GM18951 (cell line): ENCODE measurements at regions not wholly inside any gene's neighbourhood (a gene's known extent, or its start where the extent isn't known, plus 50 kb on each side); places are given as distances from the start of the nearest gene placed in this dataset.
"Not testable (repeated sequence)": the region's sequence is repeated elsewhere in the genome, so short reads cannot be mapped to it uniquely, and the experiment has no call there.

Source experiments
- POLR2A ChIP-seq: IDR thresholded peaks from 4 replicates; pipeline ENCODE4 v1.6.1; 2011; ENCODE audit warnings: mild to moderate bottlenecking; ENCODE audit not compliant: insufficient read length, insufficient read depth; ENCODE audit errors: extremely low read depth
- in situ Hi-C: fragments of 300-500 bp; cut with MboI; formaldehyde crosslinking; loops from one replicate; pipeline ENCODE4 v1.12.0; 2022; ENCODE audit warnings: low sequenced_read_pairs, mixed read lengths, inconsistent platforms; ENCODE audit not compliant: unreplicated experiment

GRCh38 chr10:78096486-78096885, 62.8 kb downstream of the RPS24 start:
- in situ Hi-C loops, result not testable (repeated sequence)

DNA sequence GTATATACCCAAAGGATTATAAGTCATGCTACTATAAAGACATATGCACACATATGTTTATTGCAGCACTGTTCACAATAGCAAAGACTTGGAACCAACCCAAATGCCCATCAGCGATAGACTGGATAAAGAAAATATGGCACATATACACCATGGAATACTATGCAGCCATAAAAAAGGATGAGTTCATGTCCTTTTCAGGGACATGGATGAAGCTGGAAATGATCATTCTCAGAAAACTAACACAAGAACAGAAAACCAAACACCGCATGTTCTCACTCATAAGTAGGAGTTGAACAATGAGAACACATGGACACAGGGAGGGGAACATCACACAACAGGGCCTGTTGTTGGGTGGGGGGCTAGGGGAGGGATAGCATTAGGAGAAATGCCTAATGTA, 68.9 kb downstream of the RPS24 start:
- in situ Hi-C loops, result not testable (repeated sequence)

- TF ChIP-seq POLR2A, result no peak
- in situ Hi-C loops, result no loop called here
Measured at GRCh38 chr10:78109210-78109609, 75.5 kb downstream of the RPS24 start.

- in situ Hi-C loops, result no loop called here
- no peak for TF ChIP-seq POLR2A
Measured at GRCh38 chr10:78115135-78115853, 81.6 kb downstream of the RPS24 start.

- no peak for TF ChIP-seq POLR2A
- in situ Hi-C loops, result no loop called here
Measured at GRCh38 chr10:78116361-78116760, 82.7 kb downstream of the RPS24 start.

DNA sequence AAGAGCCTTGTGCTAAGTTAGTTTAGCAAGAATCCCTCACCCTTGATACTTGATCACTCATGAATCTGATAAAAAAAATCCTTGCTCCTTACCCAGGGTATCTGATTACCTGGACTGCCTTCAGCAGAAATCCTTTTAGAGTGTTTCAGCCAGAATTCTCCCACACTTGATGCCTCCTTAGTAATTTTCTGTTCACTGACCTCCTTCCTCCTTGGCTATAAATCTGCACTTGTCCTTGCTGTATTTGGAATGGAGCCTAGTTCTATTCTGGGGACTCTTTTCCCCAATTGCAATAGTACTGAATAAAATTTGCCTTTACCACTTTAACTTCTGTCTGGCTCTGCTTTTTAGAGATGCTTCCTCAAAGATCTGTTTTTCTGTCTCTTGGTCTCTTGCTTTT, 84.9 kb downstream of the RPS24 start:
- in situ Hi-C loops, result no loop called here
- no peak for TF ChIP-seq POLR2A

DNA sequence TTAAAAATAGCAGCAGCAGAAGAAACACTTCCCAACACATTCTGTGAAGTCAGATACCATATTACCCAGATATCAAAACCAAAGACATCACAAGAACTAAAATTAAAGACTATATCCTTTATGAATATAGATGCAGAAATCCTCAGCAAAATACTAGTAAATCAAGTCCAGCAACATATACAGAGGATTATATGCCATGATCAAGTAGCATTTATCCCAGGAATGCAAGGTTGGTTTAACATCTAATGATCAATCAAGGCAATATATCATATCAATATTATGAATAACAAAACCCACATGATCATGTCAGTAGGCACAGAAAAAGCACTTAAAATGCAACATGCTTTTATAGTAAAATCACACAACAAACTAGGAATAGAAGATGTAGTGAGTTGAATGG, 88.1 kb downstream of the RPS24 start:
- in situ Hi-C loops, result no loop called here
- TF ChIP-seq POLR2A, result no peak

GRCh38 chr10:78124167-78124566, 90.5 kb downstream of the RPS24 start:
- in situ Hi-C loops, result no loop called here
- TF ChIP-seq POLR2A, result no peak

- no peak for TF ChIP-seq POLR2A
- in situ Hi-C loops, result no loop called here
Measured at GRCh38 chr10:78129211-78129610, 95.5 kb downstream of the RPS24 start.

DNA sequence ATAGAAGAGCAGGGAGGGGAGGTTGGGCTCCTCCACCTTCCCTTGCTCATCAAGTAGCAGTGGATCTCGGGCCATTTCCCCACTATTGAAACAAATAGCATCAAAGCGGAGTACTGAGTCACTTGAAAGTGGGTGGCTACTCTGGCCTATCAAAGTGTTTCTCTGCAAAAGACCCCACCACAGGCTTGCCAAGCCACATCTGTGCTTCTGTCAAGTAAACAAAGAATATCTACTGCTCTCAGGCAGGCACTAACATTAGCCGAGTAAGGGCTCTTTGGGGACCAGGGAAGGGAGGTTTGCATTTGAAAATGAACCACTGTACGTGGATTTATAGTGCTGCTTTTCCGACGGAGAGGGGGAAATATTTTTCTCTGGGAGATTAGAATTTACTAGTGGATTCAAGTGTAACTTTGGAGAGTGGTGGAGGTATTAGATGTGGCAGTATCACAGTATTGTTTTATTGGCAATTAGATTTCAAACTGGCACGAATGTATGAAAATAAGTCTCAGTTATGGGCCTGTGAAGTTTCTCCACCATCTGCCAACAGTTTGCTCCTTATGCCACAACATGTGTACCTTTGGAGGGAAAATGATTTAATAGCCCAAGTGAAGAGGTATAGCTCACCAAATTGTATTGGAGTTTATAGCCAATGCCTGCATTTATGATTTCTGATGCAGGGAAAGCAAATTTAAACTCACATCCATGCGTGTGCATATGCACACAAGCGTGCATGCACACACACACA, 97.5 kb downstream of the RPS24 start:
- in situ Hi-C loops, result no loop called here

GRCh38 chr10:78134773-78135306, 101.2 kb downstream of the RPS24 start:
- TF ChIP-seq POLR2A, result no peak
- in situ Hi-C loops, result no loop called here

More for the DNA sequence above, 97.5 kb downstream of the RPS24 start:
- TF ChIP-seq POLR2A, result no peak

DNA sequence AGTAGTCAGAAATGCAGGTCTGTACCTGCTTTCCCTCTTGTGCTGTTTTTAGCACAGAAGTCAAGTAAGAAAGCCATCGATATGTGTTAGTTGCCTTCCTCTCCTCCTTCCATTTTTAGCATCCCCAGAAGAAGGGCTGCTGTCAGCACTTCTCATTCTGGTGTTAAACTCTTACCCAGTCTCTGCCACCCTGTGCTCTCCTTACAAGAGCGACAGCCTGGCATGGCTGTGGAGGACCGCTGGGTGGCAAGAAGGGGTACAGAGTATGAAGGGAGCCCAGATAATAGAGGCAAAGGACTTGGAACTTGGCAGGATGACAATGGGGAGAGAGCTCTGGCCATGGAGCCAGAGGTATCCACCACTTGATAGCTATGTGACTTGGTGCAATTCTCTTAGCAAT, 103.5 kb downstream of the RPS24 start:
- no peak for TF ChIP-seq POLR2A
- in situ Hi-C loops, result no loop called here

- no peak for TF ChIP-seq POLR2A
- in situ Hi-C loops, result no loop called here
Measured at GRCh38 chr10:78139341-78139740, 105.7 kb downstream of the RPS24 start.

- in situ Hi-C loops, result no loop called here
- TF ChIP-seq POLR2A, result no peak
Measured at GRCh38 chr10:78140066-78140630, 106.5 kb downstream of the RPS24 start.
